Spinal cord (tissue), 9 donors: ENCODE measurements at regions not wholly inside any gene's neighbourhood (a gene's known extent, or its start where the extent isn't known, plus 50 kb on each side); places are given as distances from the start of the nearest gene placed in this dataset.
"Not testable (repeated sequence)": the region's sequence is repeated elsewhere in the genome, so short reads cannot be mapped to it uniquely, and the experiment has no call there.

Experiments used
- DNase-seq, 6 donors: peaks; one replicate each; pipeline versions ENCODE4 v3.0.0 to v3.0.0-alpha.2; 2013 to 2015; ENCODE audit warnings: low spot score in 6 of 6, low read depth in 4 of 6
- H3K27ac ChIP-seq: one replicate; pipeline ENCODE4 v1.5.1; 2013; ENCODE audit warnings: low read depth, low read length, control low read depth
- H3K27me3 ChIP-seq: one replicate; pipeline ENCODE4 v1.6.1; 2013; ENCODE audit warnings: low read length; ENCODE audit not compliant: control insufficient read depth, insufficient read depth
- H3K36me3 ChIP-seq: one replicate; pipeline ENCODE4 v1.6.1; 2013; ENCODE audit warnings: low read length; ENCODE audit not compliant: control insufficient read depth, insufficient read depth
- H3K4me1 ChIP-seq: one replicate; pipeline ENCODE4 v1.6.1; 2013; ENCODE audit warnings: low read length; ENCODE audit not compliant: control insufficient read depth, insufficient read depth
- H3K4me3 ChIP-seq: one replicate; pipeline ENCODE4 v1.5.1; 2013; ENCODE audit warnings: low read depth, low read length, control low read depth
- H3K9me3 ChIP-seq: one replicate; pipeline ENCODE4 v1.6.1; 2013; ENCODE audit warnings: low read length; ENCODE audit not compliant: control insufficient read depth, insufficient read depth
- WGBS: methylation state at CpG from one replicate; pipeline ENCODE4 v1.1.5; 2013; ENCODE audit warnings: missing lambda C conversion rate; ENCODE audit not compliant: insufficient coverage; 5-methylcytosine and 5-hydroxymethylcytosine counted together
- donor health status: healthy.

GRCh38 chr9:72433616-72434267 lies 68.7 kb upstream of the ZFAND5 start:
- 89% methylated on average over 6 of the region's 12 CpGs for WGBS
- not testable (repeated sequence) for H3K4me3 ChIP-seq, H3K27ac ChIP-seq, H3K4me1 ChIP-seq, H3K9me3 ChIP-seq, DNase-seq, H3K27me3 ChIP-seq, H3K36me3 ChIP-seq

GRCh38 chr9:72431036-72431435 lies 66.0 kb upstream of the ZFAND5 start:
- Histone ChIP-seq H3K27me3 (no peaks in the 10 kb centered on the region), H3K4me3 (no peak overlapping the region), H3K36me3 (no peaks in the 10 kb centered on the region), H3K4me1 (no peaks in the 10 kb centered on the region), H3K9me3 (no peaks in the 10 kb centered on the region), H3K27ac (no peak overlapping the region)
- WGBS = 100% methylated on average over 1 of the region's 4 CpGs
- no peak for DNase-seq

GRCh38 chr9:72428329-72428728 lies 63.3 kb upstream of the ZFAND5 start:
- Histone ChIP-seq H3K27me3 (no peaks in the 10 kb centered on the region), H3K4me1 (no peaks in the 10 kb centered on the region), H3K9me3 (no peaks in the 10 kb centered on the region), H3K27ac (no peak overlapping the region), H3K36me3 (no peaks in the 10 kb centered on the region), H3K4me3 (no peak overlapping the region)
- no CpG with 5 or more reads among the region's 1 CpG for WGBS
- no peak for DNase-seq

- Histone ChIP-seq H3K27ac (no peak overlapping the region), H3K4me3 (no peak overlapping the region), H3K36me3 (no peaks in the 10 kb centered on the region), H3K9me3 (no peaks in the 10 kb centered on the region), H3K27me3 (no peaks in the 10 kb centered on the region), H3K4me1 (no peaks in the 10 kb centered on the region)
- DNase-seq = no peak
- no CpG with 5 or more reads among the region's 1 CpG for WGBS
These were observed 62.8 kb upstream of the ZFAND5 start for GRCh38 chr9:72427801-72428200.

- Histone ChIP-seq H3K36me3 (no peaks in the 10 kb centered on the region), H3K27me3 (no peaks in the 10 kb centered on the region), H3K9me3 (no peaks in the 10 kb centered on the region), H3K4me3 (no peak overlapping the region), H3K4me1 (no peaks in the 10 kb centered on the region), H3K27ac (no peak overlapping the region)
- no peak for DNase-seq
These were observed 59.1 kb upstream of the ZFAND5 start for GRCh38 chr9:72424131-72424530.

GRCh38 chr9:72422214-72422613 lies 57.2 kb upstream of the ZFAND5 start:
- H3K36me3 ChIP-seq = no peaks in the 10 kb centered on the region
- H3K9me3 ChIP-seq = no peaks in the 10 kb centered on the region
- no peak overlapping the region for H3K27ac ChIP-seq
- WGBS = 97% methylated on average over 6 of the region's 11 CpGs
- no peak for DNase-seq
- H3K27me3 ChIP-seq = no peaks in the 10 kb centered on the region
- H3K4me3 ChIP-seq = no peak overlapping the region
- H3K4me1 ChIP-seq = no peaks in the 10 kb centered on the region

GRCh38 chr9:72420783-72421182 lies 55.8 kb upstream of the ZFAND5 start:
- no peaks in the 10 kb centered on the region for H3K36me3 ChIP-seq
- no peak for DNase-seq

GRCh38 chr9:72415948-72416347 lies 50.9 kb upstream of the ZFAND5 start:
- Histone ChIP-seq H3K27me3 (no peaks in the 10 kb centered on the region), H3K36me3 (no peaks in the 10 kb centered on the region), H3K4me3 (no peak overlapping the region), H3K27ac (no peak overlapping the region), H3K9me3 (no peaks in the 10 kb centered on the region), H3K4me1 (no peaks in the 10 kb centered on the region)
- WGBS = 100% methylated on average over 1 of the region's 2 CpGs
- DNase-seq = no peak

More at GRCh38 chr9:72420783-72421182, 55.8 kb upstream of the ZFAND5 start:
- Histone ChIP-seq H3K27me3 (no peaks in the 10 kb centered on the region), H3K9me3 (no peaks in the 10 kb centered on the region), H3K27ac (no peak overlapping the region), H3K4me1 (no peaks in the 10 kb centered on the region), H3K4me3 (no peak overlapping the region)

GRCh38 chr9:72415163-72415562 lies 50.2 kb upstream of the ZFAND5 start:
- no peaks in the 10 kb centered on the region for H3K4me1 ChIP-seq
- no peak overlapping the region for H3K4me3 ChIP-seq
- H3K36me3 ChIP-seq = no peaks in the 10 kb centered on the region
- H3K27me3 ChIP-seq = no peaks in the 10 kb centered on the region
- H3K9me3 ChIP-seq = no peaks in the 10 kb centered on the region
- no peak for DNase-seq
- H3K27ac ChIP-seq = no peak overlapping the region
